Heart right ventricle (tissue), 16 donors: ENCODE measurements at regions not wholly inside any gene's neighbourhood (a gene's known extent, or its start where the extent isn't known, plus 50 kb on each side); places are given as distances from the start of the nearest gene placed in this dataset.

Experiments
- ATAC-seq, 8 donors: fragments of 200-7000 bp; cut with Tn5 transposase; one replicate each; pipeline ENCODE4 v1.9.1; 2020; ENCODE audit warnings: mild to moderate bottlenecking in 8 of 8, moderate library complexity in 8 of 8, moderate number of reproducible peaks in 1 of 8
- DNase-seq, 2 donors: peaks; one replicate each; pipeline ENCODE4 v3.0.0-alpha.2; 2020
- H3K27ac ChIP-seq, 10 donors: fragments of 200-600 bp; sonication (generic) in 2 of 10; one replicate each; pipeline versions ENCODE4 v1.5.0 to v1.8.0; 2020 to 2022; ENCODE audit warnings: mild to moderate bottlenecking in 3 of 10
- H3K27me3 ChIP-seq, 7 donors: fragments of 200-600 bp; one replicate each; pipeline ENCODE4 v1.8.0; 2021 to 2022; ENCODE audit warnings: mild to moderate bottlenecking in 2 of 7
- H3K36me3 ChIP-seq, 9 donors: fragments of 200-600 bp; sonication (generic) in 1 of 9; one replicate each; pipeline versions ENCODE4 v1.5.0 to v1.8.0; 2020 to 2022; ENCODE audit warnings: mild to moderate bottlenecking in 2 of 9
- H3K4me1 ChIP-seq, 9 donors: fragments of 200-600 bp; sonication (generic) in 1 of 9; one replicate each; pipeline versions ENCODE4 v1.5.0 to v1.8.0; 2020 to 2022; ENCODE audit warnings: mild to moderate bottlenecking in 4 of 9
- H3K4me3 ChIP-seq, 10 donors: fragments of 200-600 bp; sonication (generic) in 2 of 10; one replicate each; pipeline versions ENCODE4 v1.5.0 to v1.8.0; 2020 to 2022; ENCODE audit warnings: mild to moderate bottlenecking in 7 of 10, moderate library complexity in 2 of 10
- H3K9me3 ChIP-seq, 11 donors: fragments of 200-600 bp in 10 of 11; sonication (generic) in 2 of 11; one replicate each; pipeline versions ENCODE4 v1.5.0 to v1.8.0; 2013 to 2022; ENCODE audit warnings: mild to moderate bottlenecking in 2 of 11, control low read depth in 1 of 11, moderate library complexity in 1 of 11
- WGBS, 2 donors: extraction: QIAGEN DNeasy Blood & Tissue Kit; methylation state at CpG; one replicate each; pipeline ENCODE4 v1.1.7; 2013; ENCODE audit warnings: inconsistent platforms in 1 of 2; 5-methylcytosine and 5-hydroxymethylcytosine counted together
- intact Hi-C, 10 donors: fragments of 100-400 bp; cut with DNase I; formaldehyde crosslinking; loops; one replicate each; pipeline versions ENCODE4 v1.11.1 to v1.14.2; 2022
- TF ChIP-seq, protein P1 (sequence below), 9 donors: fragments of 200-600 bp; sonication (generic) in 2 of 9; IDR thresholded peaks; one replicate each; pipeline versions ENCODE4 v1.5.0 to v1.8.0; 2021 to 2022; ENCODE audit warnings: antibody characterized with exemption in 9 of 9, mild to moderate bottlenecking in 5 of 9, moderate library complexity in 1 of 9
- donor health status: Arrhythmogenic right ventricular cardiomyopathy.
- donor health status: ischemic (EF 13 %, LVEDD 7.1; RV severe dilation, severe dysfunction).
- donor health status: healthy with polysubstance abuse.
- donor health status: DM: no; HTN: yes; CAD: no.
- donor health status: DM: no; HTN: no; CAD: no.
- donor health status: ischemic (EF 25% LVEDD 6.9; RV normal size, moderate dysfunction).
- donor health status: ischemic (EF 25% LVEDD 5.7; RV mildly dilated, moderate dysfunction).
- donor health status: healthy.
- donor health status: DM: yes; HTN: yes; CAD: no.
- donor health status: Ischemic cardiomyopathy.
- donor health status: ischemic (EF 35%, LVEDD 5.7; RV mildly dilated, moderate dysfunction).
- donor health status: nonischemic (EF 11% LVEDD 7.7; RV severe dilation, severe dysfunction).
- donor health status: DM: yes; HTN: yes; CAD: no.
- donor health status: PGD.
- donor health status: ischemic (EF 29% LVEDD 5.4; RV normal size, mild dysfunction).
- donor health status: nonischemic (EF 23%, LVEDD 6.1; RV moderate dilation, normal function).

DNA sequence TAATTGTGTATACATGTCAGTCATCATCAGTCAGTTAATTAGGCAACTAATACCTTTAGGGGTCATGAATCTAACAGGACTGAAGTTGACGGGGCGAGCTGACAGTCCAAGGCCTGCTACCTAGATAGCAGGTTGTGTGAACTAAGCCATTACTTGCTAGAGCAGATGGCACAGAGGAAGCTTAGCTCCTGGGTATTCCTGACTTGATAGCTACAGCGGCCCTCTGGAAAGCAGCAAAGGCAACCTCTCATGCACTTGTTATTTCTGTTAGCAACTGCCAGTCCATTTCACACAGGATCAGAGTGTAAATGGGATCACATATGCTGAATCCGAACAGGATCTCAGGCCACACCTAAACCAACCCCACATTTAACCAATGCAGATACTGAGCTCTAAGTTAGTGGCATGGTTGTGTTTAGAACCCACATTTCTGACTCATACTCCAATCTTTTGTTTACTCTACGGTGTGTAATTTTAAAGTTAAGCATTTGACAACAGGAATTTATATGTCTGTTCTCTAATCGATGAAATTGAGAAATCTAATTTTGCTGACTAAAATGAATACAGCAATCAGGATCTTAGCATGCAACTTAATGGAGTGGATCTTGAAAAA is 521.3 kb upstream of the ZNF608 start:
- DNase-seq = no peak
- Histone ChIP-seq H3K4me1 (peaks cover 0 to 14% (median 0%) of the 10 kb centered on the region in 9 donors), H3K4me3 (no peak overlapping the region), H3K36me3 (no peaks in the 10 kb centered on the region), H3K27me3 (no peaks in the 10 kb centered on the region), H3K27ac (no peak overlapping the region), H3K9me3 (no peaks in the 10 kb centered on the region)
- WGBS, 2 donors = 89 to 97% methylated on average over 6 of the region's 6 CpGs
- no peak for ATAC-seq
- TF ChIP-seq, protein P1, sequence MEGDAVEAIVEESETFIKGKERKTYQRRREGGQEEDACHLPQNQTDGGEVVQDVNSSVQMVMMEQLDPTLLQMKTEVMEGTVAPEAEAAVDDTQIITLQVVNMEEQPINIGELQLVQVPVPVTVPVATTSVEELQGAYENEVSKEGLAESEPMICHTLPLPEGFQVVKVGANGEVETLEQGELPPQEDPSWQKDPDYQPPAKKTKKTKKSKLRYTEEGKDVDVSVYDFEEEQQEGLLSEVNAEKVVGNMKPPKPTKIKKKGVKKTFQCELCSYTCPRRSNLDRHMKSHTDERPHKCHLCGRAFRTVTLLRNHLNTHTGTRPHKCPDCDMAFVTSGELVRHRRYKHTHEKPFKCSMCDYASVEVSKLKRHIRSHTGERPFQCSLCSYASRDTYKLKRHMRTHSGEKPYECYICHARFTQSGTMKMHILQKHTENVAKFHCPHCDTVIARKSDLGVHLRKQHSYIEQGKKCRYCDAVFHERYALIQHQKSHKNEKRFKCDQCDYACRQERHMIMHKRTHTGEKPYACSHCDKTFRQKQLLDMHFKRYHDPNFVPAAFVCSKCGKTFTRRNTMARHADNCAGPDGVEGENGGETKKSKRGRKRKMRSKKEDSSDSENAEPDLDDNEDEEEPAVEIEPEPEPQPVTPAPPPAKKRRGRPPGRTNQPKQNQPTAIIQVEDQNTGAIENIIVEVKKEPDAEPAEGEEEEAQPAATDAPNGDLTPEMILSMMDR (IDR thresholded peaks at IDR 0.05) = no peak
- intact Hi-C loops = no loop called here

DNA sequence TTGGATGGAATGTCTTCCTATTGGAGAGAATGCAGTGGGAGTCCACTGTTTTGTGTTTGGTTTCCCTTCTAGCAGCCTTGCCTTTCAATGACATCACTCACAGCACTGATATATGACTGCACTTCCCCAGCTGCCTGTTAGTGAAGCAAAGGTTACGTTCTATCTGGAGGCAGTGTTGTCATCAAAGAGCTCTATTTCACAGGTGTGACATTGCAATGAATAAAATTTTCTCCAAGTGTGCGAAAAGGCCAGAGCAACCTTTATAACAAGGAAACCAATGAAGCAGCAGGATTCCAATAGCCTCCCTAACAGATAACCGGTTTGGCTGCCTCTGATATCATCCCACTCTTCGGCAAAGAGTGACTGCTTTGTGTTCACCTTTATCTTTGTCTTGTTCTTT is 523.5 kb upstream of the ZNF608 start:
- no peak for DNase-seq
- H3K4me1 ChIP-seq = peaks cover 0 to 7% (median 0%) of the 10 kb centered on the region in 9 donors
- no peaks in the 10 kb centered on the region for H3K27me3 ChIP-seq
- H3K27ac ChIP-seq = no peak overlapping the region
- ATAC-seq = no peak
- 87 to 89% methylated on average over 4 of the region's 4 CpGs for WGBS, 2 donors
- TF ChIP-seq, protein P1 (IDR thresholded peaks at IDR 0.05) = no peak
- H3K9me3 ChIP-seq = no peaks in the 10 kb centered on the region
- no peaks in the 10 kb centered on the region for H3K36me3 ChIP-seq
- no peak overlapping the region for H3K4me3 ChIP-seq
- intact Hi-C loops = no loop called here

DNA sequence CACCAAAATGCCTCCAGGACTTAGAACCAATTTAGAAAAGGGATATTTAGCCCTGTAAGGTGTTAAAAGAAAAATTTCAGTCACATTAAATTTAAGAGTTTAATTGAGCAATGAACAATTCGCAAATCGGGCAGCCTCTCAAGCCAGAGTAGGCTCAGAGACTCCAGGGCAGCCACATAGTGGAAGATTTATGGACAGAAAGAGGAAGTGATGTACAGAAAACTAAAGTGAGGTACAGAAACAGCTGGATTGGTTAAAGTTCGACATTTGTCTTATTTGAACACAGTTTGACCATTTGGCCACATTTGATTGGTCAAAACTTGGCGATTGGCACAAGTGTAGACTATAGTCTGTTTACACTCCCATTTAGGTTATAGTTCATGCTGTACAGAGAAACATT is 525.9 kb upstream of the ZNF608 start:
- 92 to 93% methylated on average over 4 of the region's 4 CpGs for WGBS, 2 donors

DNA sequence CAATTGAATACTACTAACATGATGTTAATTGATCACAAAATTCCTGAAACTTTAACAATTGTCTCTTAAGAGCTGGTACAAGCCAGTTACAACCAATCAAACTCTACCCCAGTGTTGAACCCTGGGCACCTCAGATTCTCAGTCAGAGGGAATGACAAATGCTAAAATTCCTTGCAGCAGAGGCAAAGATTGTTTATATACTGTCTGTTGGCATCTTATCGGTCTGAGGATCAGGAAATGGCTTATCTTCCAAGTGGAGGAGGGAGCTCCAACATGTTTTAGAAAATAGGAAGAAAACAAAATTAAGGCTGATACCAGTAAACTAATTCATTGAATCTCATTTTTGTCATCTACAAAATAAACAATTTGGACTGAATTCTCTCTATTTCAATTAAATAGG is 527.8 kb upstream of the ZNF608 start:
- intact Hi-C loops = no loop called here
- Histone ChIP-seq H3K27me3 (no peaks in the 10 kb centered on the region), H3K4me1 (peaks cover 0 to 7% (median 0%) of the 10 kb centered on the region in 9 donors), H3K9me3 (no peaks in the 10 kb centered on the region), H3K36me3 (no peaks in the 10 kb centered on the region), H3K27ac (no peak overlapping the region), H3K4me3 (no peak overlapping the region)
- DNase-seq = no peak
- ATAC-seq = no peak
- TF ChIP-seq, protein P1 (IDR thresholded peaks at IDR 0.05) = no peak
- 61 to 70% methylated on average over 1 of the region's 1 CpG for whole genome bisulfite sequencing, 2 donors

More for the DNA sequence above, 525.9 kb upstream of the ZNF608 start:
- Histone ChIP-seq H3K27me3 (no peaks in the 10 kb centered on the region), H3K4me3 (no peak overlapping the region), H3K9me3 (no peaks in the 10 kb centered on the region), H3K36me3 (no peaks in the 10 kb centered on the region), H3K4me1 (peaks cover 0 to 7% (median 0%) of the 10 kb centered on the region in 9 donors), H3K27ac (no peak overlapping the region)
- intact Hi-C loops = no loop called here
- DNase-seq (no peak), ATAC-seq (no peak)
- TF ChIP-seq, protein P1 (IDR thresholded peaks at IDR 0.05) = no peak
